ENCODE measurements at regions not wholly inside any gene's neighbourhood (a gene's known extent, or its start where the extent isn't known, plus 50 kb on each side); places are given as distances from the start of the nearest gene placed in this dataset.

- no peaks in the 10 kb centered on the region for H3K4me1 ChIP-seq (replicated peaks in 1 of 2)
- TF ChIP-seq POLR2A (IDR thresholded peaks at IDR 0.05) (no peak), CTCF (IDR thresholded peaks at IDR 0.05) (no peak)
- WGBS, 4 donors, result 79 to 87% (median 80%) methylated on average over 23 to 29 of the region's 29 CpGs
- H3K4me3 ChIP-seq, result no peak overlapping the region
- H3K27me3 ChIP-seq, result no peaks in the 10 kb centered on the region
- no peak for DNase-seq
- H3K36me3 ChIP-seq (replicated peaks in 1 of 2), result no peaks in the 10 kb centered on the region
- H3K27ac ChIP-seq, result no peak overlapping the region
- no peaks in the 10 kb centered on the region for H3K9me3 ChIP-seq (replicated peaks in 1 of 3)
- intact Hi-C loops (cut with DNase I), result no loop called here
Observed at GRCh38 chr14:65287264-65288131, 125.0 kb upstream of the FUT8 start.

- intact Hi-C loops (cut with DNase I), result no loop called here
- no peak overlapping the region for H3K4me3 ChIP-seq
- H3K27ac ChIP-seq, result no peak overlapping the region
- no peak for DNase-seq
- TF ChIP-seq CTCF (IDR thresholded peaks at IDR 0.05) (no peak), POLR2A (IDR thresholded peaks at IDR 0.05) (no peak)
- no peaks in the 10 kb centered on the region for H3K36me3 ChIP-seq (replicated peaks in 1 of 2)
- WGBS, 4 donors, result 79 to 88% (median 85%) methylated on average over 3 of the region's 3 CpGs
- no peaks in the 10 kb centered on the region for H3K27me3 ChIP-seq
- H3K4me1 ChIP-seq (replicated peaks in 1 of 2), result no peaks in the 10 kb centered on the region
- H3K9me3 ChIP-seq (replicated peaks in 1 of 3), result no peaks in the 10 kb centered on the region
Observed at GRCh38 chr14:65290830-65291229, 121.7 kb upstream of the FUT8 start.

- no peak for DNase-seq
- Histone ChIP-seq H3K4me1 (replicated peaks in 1 of 2) (no peaks in the 10 kb centered on the region), H3K9me3 (replicated peaks in 1 of 3) (no peaks in the 10 kb centered on the region), H3K27ac (no peak overlapping the region), H3K36me3 (replicated peaks in 1 of 2) (no peaks in the 10 kb centered on the region), H3K4me3 (no peak overlapping the region), H3K27me3 (no peaks in the 10 kb centered on the region)
- TF ChIP-seq POLR2A (IDR thresholded peaks at IDR 0.05) (no peak), CTCF (IDR thresholded peaks at IDR 0.05) (no peak)
- 64 to 84% (median 70%) methylated on average over 3 of the region's 3 CpGs for WGBS, 4 donors
- intact Hi-C loops (cut with DNase I), result no loop called here
Observed at GRCh38 chr14:65291531-65291930, 121.0 kb upstream of the FUT8 start.

DNA sequence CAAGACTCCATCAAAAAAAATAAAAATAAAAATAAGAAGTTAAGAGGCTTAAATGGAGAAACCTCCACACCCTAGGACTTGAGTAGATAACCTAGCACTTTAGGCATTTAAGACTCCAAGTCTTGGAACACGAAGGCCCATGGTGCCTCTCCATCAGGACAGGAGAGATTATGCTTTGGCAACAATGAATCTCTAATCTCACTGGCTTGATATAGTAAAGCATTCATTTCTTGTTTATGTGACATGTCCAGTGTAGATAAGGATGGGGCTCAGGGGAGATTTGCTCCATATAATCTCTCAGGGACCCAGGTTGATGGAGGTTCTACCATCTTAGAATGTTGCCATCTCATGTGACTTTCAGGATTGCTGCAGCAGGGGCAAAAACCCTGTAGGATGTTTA, 117.7 kb upstream of the FUT8 start:
- Histone ChIP-seq H3K9me3 (replicated peaks in 1 of 3) (no peaks in the 10 kb centered on the region), H3K4me1 (replicated peaks in 1 of 2) (no peaks in the 10 kb centered on the region), H3K27ac (no peak overlapping the region), H3K36me3 (replicated peaks in 1 of 2) (no peaks in the 10 kb centered on the region), H3K27me3 (no peaks in the 10 kb centered on the region), H3K4me3 (no peak overlapping the region)
- no peak for DNase-seq
- intact Hi-C loops (cut with DNase I), result no loop called here
- 92 to 100% (median 99%) methylated on average over 1 of the region's 1 CpG for WGBS, 4 donors
- TF ChIP-seq CTCF (IDR thresholded peaks at IDR 0.05), result no peak
